ENCODE measurements at regions not wholly inside any gene's neighbourhood (a gene's known extent, or its start where the extent isn't known, plus 50 kb on each side); places are given as distances from the start of the nearest gene placed in this dataset.

GRCh38 chr5:171637811-171638210 lies 147.8 kb upstream of the SMIM23 start:
- Histone ChIP-seq H3K79me2 (ENCODE audit: insufficient read depth, low read length) (no peaks in the 10 kb centered on the region), H3K9me2 (ENCODE audit: low read depth, low read length) (no peaks in the 10 kb centered on the region), H3K36me3 (ENCODE audit: insufficient read depth, low read length) (no peaks in the 10 kb centered on the region), H3K27me3 (ENCODE audit: insufficient read depth, low read length) (no peaks in the 10 kb centered on the region), H3K9ac (ENCODE audit: low read length) (no peak overlapping the region), H3K9me3 (ENCODE audit: low read length) (no peaks in the 10 kb centered on the region), H2AFZ (ENCODE audit: low read length) (no peak overlapping the region), H3K27ac (ENCODE audit: low read depth, low read length, poor library complexity, severe bottlenecking) (no peak overlapping the region), H3K4me3 (ENCODE audit: low read depth, low read length, poor library complexity, severe bottlenecking) (no peak overlapping the region), H3K4me1 (ENCODE audit: insufficient read depth, low read length, severe bottlenecking) (no peaks in the 10 kb centered on the region), H3K4me2 (ENCODE audit: low read length) (no peak overlapping the region), H4K20me1 (ENCODE audit: insufficient read depth, low read length) (no peaks in the 10 kb centered on the region), H3F3A (ENCODE audit: insufficient read depth, low read length) (no peaks in the 10 kb centered on the region)
- no peak for TF ChIP-seq EZH2 (IDR thresholded peaks at IDR 0.05; ENCODE audit: borderline replicate concordance, low read length)
- TF ChIP-seq, protein P1, sequence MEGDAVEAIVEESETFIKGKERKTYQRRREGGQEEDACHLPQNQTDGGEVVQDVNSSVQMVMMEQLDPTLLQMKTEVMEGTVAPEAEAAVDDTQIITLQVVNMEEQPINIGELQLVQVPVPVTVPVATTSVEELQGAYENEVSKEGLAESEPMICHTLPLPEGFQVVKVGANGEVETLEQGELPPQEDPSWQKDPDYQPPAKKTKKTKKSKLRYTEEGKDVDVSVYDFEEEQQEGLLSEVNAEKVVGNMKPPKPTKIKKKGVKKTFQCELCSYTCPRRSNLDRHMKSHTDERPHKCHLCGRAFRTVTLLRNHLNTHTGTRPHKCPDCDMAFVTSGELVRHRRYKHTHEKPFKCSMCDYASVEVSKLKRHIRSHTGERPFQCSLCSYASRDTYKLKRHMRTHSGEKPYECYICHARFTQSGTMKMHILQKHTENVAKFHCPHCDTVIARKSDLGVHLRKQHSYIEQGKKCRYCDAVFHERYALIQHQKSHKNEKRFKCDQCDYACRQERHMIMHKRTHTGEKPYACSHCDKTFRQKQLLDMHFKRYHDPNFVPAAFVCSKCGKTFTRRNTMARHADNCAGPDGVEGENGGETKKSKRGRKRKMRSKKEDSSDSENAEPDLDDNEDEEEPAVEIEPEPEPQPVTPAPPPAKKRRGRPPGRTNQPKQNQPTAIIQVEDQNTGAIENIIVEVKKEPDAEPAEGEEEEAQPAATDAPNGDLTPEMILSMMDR (IDR thresholded peaks at IDR 0.05; ENCODE audit: low read length): no peak

DNA sequence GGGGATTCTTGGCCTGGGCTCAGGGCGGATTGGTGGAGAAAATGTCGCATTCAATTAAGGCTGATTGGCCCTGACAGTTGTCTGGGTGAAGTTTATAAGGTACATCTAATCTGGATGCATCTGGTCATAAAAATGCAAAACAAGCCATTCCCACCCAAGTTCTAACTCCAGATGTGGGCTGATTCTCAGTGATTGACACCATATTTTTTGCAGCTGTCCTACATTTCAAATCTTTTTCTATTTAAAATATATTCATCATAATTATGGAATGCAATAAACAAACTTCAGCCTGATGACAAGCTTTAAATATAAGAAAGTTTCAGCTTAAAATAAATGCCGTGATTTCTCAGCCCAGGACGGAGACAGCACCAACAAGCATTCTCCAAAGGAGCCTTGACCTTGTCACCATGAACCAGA lies 146.4 kb upstream of the SMIM23 start:
- Histone ChIP-seq H3K36me3 (ENCODE audit: insufficient read depth, low read length) (no peaks in the 10 kb centered on the region), H3K4me1 (ENCODE audit: insufficient read depth, low read length, severe bottlenecking) (no peaks in the 10 kb centered on the region), H3K9ac (ENCODE audit: low read length) (no peak overlapping the region), H3K4me2 (ENCODE audit: low read length) (no peak overlapping the region), H3K4me3 (ENCODE audit: low read depth, low read length, poor library complexity, severe bottlenecking) (no peak overlapping the region), H2AFZ (ENCODE audit: low read length) (no peak overlapping the region), H4K20me1 (ENCODE audit: insufficient read depth, low read length) (no peaks in the 10 kb centered on the region), H3K9me3 (ENCODE audit: low read length) (no peaks in the 10 kb centered on the region), H3F3A (ENCODE audit: insufficient read depth, low read length) (no peaks in the 10 kb centered on the region), H3K27me3 (ENCODE audit: insufficient read depth, low read length) (no peaks in the 10 kb centered on the region), H3K79me2 (ENCODE audit: insufficient read depth, low read length) (no peaks in the 10 kb centered on the region), H3K27ac (ENCODE audit: low read depth, low read length, poor library complexity, severe bottlenecking) (no peak overlapping the region), H3K9me2 (ENCODE audit: low read depth, low read length) (no peaks in the 10 kb centered on the region)
- TF ChIP-seq, protein P1 (IDR thresholded peaks at IDR 0.05; ENCODE audit: low read length): no peak
- no peak for TF ChIP-seq EZH2 (IDR thresholded peaks at IDR 0.05; ENCODE audit: borderline replicate concordance, low read length)

DNA sequence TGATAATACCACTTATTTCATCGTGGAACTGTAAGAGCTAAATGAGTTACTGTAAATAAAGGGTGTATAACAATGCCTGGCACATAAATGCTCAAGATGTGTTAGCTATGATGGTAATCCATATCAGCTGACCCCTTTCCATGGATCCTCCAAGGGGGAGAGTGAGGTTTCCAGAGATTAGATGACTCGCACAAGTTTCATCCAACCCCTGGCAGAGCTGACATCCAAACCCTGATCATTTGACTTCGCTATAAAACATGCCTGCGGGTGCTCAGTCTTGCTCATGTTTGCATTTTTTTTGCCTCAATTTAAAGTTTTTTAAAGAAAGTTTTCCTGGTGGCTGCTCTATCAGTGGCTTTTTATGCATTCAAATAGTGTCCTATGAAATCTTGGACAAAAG lies 145.7 kb upstream of the SMIM23 start:
- Histone ChIP-seq H4K20me1 (ENCODE audit: insufficient read depth, low read length) (no peaks in the 10 kb centered on the region), H2AFZ (ENCODE audit: low read length) (no peak overlapping the region), H3K27me3 (ENCODE audit: insufficient read depth, low read length) (no peaks in the 10 kb centered on the region), H3K79me2 (ENCODE audit: insufficient read depth, low read length) (no peaks in the 10 kb centered on the region), H3K9me2 (ENCODE audit: low read depth, low read length) (no peaks in the 10 kb centered on the region), H3K27ac (ENCODE audit: low read depth, low read length, poor library complexity, severe bottlenecking) (no peak overlapping the region), H3F3A (ENCODE audit: insufficient read depth, low read length) (no peaks in the 10 kb centered on the region), H3K4me2 (ENCODE audit: low read length) (no peak overlapping the region), H3K36me3 (ENCODE audit: insufficient read depth, low read length) (no peaks in the 10 kb centered on the region), H3K4me1 (ENCODE audit: insufficient read depth, low read length, severe bottlenecking) (no peaks in the 10 kb centered on the region), H3K9ac (ENCODE audit: low read length) (no peak overlapping the region), H3K4me3 (ENCODE audit: low read depth, low read length, poor library complexity, severe bottlenecking) (no peak overlapping the region), H3K9me3 (ENCODE audit: low read length) (no peaks in the 10 kb centered on the region)
- TF ChIP-seq EZH2 (IDR thresholded peaks at IDR 0.05; ENCODE audit: borderline replicate concordance, low read length): no peak
- TF ChIP-seq, protein P1 (IDR thresholded peaks at IDR 0.05; ENCODE audit: low read length): no peak
